NCI-H1417 (cell line): ENCODE measurements at regions not wholly inside any gene's neighbourhood (a gene's known extent, or its start where the extent isn't known, plus 50 kb on each side); places are given as distances from the start of the nearest gene placed in this dataset.

Experiments
- DNase-seq, 3 experiments: peaks; one replicate each; lab custom pipeline; 2025; lab: John Stamatoyannopoulos, UW

- DNase-seq = no peak
These were observed 50.3 kb upstream of the FNDC1 start for GRCh38 chr6:159118924-159119323.

DNA sequence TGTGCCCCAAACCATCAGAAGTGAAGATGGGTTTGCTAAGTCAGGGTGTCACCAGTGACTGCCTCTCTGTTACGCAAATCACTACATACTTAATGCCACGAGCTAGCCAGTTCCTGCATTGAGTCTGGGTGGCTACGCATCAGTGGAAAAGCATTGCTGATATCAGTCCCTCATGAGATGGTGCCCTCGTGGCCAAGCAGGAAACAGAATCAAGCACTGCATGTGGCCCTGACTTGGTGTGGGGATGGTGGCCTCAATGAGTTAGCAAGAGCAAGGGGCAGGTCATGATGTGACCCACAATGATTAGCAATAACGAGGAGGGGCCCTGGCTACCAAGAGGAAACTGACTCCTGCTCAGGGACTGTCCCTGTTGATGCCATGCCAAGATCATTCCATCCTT is 51.6 kb upstream of the FNDC1 start:
- no peak for DNase-seq

DNA sequence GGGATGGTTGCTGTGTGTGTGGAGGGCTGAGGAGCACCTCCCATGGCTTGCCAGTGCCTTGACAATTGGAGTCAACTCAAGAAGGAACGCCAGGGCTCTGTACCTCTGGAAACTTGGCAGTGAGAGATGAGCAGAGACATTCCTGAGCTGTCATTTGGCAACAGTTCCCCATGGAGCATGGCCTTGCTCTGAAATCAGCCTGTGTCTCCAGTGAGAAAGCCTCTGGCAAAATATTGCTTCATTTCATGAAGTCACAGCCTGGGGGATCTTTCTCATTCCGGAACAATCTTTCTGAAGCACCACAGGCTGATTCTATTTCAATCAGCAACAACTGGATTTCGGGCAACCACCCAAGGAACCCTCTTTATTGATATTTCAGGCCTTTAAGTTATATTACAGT is 52.2 kb upstream of the FNDC1 start:
- no peak for DNase-seq

DNA sequence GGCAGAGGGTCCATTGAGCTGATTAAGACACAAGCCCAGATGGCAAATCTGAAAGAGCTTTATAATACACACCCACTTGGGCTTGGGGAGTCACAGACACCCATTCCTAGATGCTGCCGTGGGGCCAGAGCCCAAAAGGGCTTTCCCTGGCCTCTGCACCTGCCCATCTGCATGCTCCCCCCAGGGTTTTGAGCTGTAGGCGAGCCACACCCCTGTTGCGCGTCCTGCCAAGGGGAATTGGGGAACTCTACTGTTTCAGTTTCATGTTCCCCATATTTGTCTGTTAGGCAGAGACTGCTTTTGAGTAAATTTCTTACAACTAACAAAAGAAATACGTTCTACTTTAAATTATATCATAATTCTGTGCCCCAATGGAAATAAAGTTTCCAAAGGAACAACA is 52.9 kb upstream of the FNDC1 start:
- DNase-seq = no peak

GRCh38 chr6:159114569-159114968 is 54.6 kb upstream of the FNDC1 start:
- DNase-seq = no peak

- DNase-seq = no peak
These were observed 56.0 kb upstream of the FNDC1 start for GRCh38 chr6:159113223-159113622.

- no peak for DNase-seq
These were observed 56.5 kb upstream of the FNDC1 start for GRCh38 chr6:159112714-159113113.

- no peak for DNase-seq
These were observed 58.5 kb upstream of the FNDC1 start for GRCh38 chr6:159110748-159111147.

- DNase-seq = peak; percentile 6 to 55 (median 25)
These were observed 59.2 kb upstream of the FNDC1 start for GRCh38 chr6:159110013-159110412.

- DNase-seq = no peak
These were observed 59.8 kb upstream of the FNDC1 start for GRCh38 chr6:159109391-159109790.

- no peak for DNase-seq
These were observed 60.7 kb upstream of the FNDC1 start for GRCh38 chr6:159108426-159108985.

DNA sequence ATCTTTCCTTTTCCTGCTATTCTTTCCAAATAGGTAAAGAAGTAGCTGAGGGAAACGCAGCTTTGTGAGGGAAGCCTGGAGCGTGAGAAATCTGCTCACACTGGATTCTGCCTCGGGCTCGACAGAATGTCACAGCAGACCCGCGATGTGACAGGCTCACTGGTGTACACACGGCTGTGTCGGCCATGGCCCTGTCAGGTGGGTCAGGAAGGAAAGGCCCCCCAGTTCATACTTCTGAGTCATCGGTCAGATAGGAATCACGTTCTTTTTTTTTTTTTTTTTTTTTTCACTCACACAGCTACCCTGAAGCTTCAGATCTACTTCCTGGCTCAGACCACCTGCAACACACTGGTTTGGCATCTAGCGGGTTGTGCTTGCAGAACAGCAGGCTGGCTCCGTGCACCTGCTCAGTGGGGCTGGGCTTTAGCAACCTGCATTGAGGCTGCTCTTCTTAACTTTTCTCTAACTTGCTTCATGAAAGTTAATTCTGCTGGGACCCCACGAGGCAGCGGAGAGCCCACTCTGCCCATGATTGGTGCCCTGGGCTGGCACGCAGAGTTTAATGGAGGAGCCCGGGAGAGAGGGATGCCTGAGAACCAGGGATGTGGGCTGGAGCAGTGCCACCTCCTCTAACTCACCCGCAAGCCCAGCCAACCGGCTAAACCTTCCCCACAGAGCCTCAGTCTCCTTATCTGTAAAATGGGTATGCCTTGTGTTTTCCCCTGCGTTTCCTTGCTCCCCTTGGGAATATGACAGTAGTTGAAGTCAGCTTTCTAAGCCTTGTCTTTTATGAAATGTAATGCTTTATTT is 61.5 kb upstream of the FNDC1 start:
- DNase-seq = no peak

GRCh38 chr6:159106627-159107241 is 61.9 kb upstream of the TAGAP start:
- peak; percentile 11 to 76 (median 32) for DNase-seq

- DNase-seq = no peak
These were observed 60.9 kb upstream of the TAGAP start for GRCh38 chr6:159105716-159106115.

DNA sequence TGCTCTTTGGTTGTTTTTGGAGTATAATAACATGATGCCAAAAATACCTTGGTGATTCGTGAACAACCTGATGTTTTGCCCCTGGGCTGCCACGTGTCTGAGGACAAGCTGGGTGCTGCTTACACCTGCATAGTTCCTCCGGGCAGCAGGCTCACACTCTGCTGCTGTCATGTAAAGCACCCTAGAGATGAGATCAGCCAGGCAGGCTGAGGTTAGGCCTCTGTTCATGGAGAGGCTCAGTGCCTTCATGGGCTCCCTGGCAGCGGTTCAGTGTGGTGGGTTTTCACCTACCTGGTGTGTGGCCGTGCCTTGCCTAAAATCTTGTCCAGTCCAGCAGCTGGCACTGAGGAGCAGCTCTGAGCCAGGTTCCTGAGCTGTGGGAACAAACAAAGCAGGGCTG is 60.1 kb upstream of the TAGAP start:
- DNase-seq = peak in 2 of 3 experiments; percentile 55 to 75

- peak; percentile 44 to 64 (median 61) for DNase-seq
These were observed 59.6 kb upstream of the TAGAP start for GRCh38 chr6:159104163-159104925.

- no peak for DNase-seq
These were observed 58.8 kb upstream of the TAGAP start for GRCh38 chr6:159103396-159104162.

DNA sequence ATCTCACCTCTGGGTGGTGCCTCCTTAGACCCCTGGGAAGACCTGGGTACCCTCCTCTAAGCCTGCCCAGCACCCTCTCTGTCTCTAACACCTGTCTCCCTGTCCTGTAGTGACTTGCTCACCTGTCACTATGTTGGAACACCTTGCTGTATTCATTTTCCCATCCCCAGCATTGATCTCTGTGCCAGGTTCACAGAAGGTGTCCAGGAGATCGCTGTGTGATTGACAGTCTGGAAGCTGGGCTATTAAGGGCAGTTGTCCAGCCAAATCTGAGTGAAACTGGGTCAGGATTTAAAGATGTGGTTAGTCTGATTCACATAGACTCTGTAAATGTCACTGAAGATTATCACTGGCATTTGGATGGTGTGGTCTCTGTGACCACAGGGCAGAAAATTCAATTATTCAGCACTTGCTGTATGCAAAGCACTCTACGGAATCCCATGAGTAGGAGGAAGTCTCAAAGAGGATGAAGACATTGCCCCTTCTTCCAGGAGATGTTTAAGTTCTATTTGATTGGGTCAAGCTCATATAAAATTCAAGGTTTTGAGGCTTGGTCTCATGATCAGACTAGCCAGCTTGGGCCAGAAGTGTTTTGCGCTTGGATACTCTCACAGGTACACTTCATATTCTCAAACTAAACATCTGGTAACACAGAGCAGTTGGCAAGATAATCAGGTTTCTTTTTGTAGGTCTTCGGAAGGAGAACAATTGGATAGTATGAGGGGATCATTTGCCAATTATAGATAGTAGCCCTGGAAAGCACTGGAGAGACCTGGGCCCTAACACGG is 57.8 kb upstream of the TAGAP start:
- no peak for DNase-seq

DNA sequence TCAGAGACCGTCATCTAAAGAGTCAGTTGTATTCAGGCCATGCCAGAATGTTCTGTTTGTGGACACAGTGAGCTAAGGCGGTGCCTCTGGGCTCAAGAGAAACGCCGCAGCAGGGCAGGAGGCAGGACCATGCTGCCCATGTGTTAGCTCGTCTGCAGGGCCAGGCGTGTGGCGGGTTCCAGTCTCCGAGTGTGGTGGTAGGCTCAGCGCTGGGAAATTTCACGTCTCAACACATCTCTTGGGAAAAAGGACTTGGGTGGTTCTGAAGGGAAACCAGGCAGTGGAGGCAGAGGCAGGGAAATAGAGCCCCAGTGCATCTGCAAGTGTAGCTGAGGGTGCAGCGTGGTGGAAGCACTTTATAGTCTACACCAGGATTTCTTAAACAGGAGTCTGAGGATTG is 56.9 kb upstream of the TAGAP start:
- no peak for DNase-seq

DNA sequence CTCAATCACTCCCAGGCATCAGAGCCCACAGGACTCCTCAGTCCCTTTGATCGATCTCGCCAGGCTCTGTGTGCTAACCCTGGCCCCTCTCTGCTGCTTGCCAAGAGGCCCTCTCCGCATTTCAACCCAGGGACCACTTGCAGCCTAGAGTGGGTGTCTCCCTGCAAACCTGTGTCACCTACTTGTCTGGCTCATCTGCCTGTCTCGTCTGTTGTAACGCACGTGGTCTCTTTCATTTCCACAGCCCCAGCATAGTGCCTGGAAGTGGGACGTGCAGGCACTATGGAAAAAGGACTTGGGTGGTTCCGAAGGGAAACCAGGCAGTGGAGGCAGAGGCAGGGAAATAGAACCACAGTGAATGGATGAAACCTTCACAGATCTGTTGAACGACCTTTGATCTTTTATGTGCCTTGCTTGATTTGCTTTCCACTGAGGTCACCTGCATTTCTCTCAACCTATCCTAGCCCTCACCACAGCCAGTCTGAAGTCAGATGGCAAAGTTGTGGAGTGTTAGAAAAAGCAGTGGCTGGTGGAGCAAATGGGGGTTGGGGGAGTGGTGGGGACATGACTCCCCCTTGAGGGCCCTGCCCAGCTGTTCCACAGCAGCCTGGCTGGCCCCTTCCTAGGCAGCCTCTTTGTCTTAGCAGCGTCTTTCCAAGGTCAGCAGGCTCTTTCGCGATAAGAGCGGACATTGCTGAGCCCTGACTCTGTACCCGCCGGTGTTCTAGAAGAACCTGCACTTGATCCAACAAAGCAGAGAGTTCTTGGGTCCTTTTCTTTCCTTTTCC is 55.8 kb upstream of the TAGAP start:
- DNase-seq = no peak
